GM23338 (cell line): ENCODE measurements at regions not wholly inside any gene's neighbourhood (a gene's known extent, or its start where the extent isn't known, plus 50 kb on each side); places are given as distances from the start of the nearest gene placed in this dataset.

Experiments used
- ATAC-seq: fragments of 200-7000 bp; cut with Tn5 transposase; 3 replicates; pipeline ENCODE4 v1.9.1; 2020
- DNase-seq: peaks from one replicate; pipeline ENCODE4 v3.0.0-alpha.2; 2015; ENCODE audit warnings: low spot score
- H2AFZ ChIP-seq: fragments of 200-600 bp; sonication (generic); 2 replicates; pipeline ENCODE4 v1.8.0; 2016; ENCODE audit warnings: antibody characterized with exemption, mild to moderate bottlenecking, moderate library complexity
- H3F3A ChIP-seq: fragments of 200-600 bp; sonication (generic); replicated peaks from 2 replicates; pipeline ENCODE4 v1.8.0; 2017; ENCODE audit warnings: antibody characterized with exemption, mixed run types, low read depth
- H3K27ac ChIP-seq: fragments of 200-600 bp; sonication (generic); 2 replicates; pipeline ENCODE4 v1.6.1; 2016; ENCODE audit warnings: low read depth
- H3K27me3 ChIP-seq: fragments of 200-600 bp; sonication (generic); 2 replicates; pipeline ENCODE4 v1.8.0; 2016; ENCODE audit warnings: mild to moderate bottlenecking, mixed run types, moderate library complexity; ENCODE audit not compliant: insufficient read depth
- H3K36me3 ChIP-seq: fragments of 200-600 bp; sonication (generic); 2 replicates; pipeline ENCODE4 v1.8.0; 2016; ENCODE audit warnings: mild to moderate bottlenecking; ENCODE audit not compliant: insufficient read depth
- H3K4me1 ChIP-seq: fragments of 200-600 bp; sonication (generic); 2 replicates; pipeline ENCODE4 v1.8.0; 2016; ENCODE audit warnings: mild to moderate bottlenecking, moderate library complexity; ENCODE audit not compliant: insufficient read depth
- H3K4me2 ChIP-seq: fragments of 200-600 bp; sonication (generic); 2 replicates; pipeline ENCODE4 v1.7.1; 2017; ENCODE audit warnings: mixed run types
- H3K4me3 ChIP-seq: fragments of 200-600 bp; sonication (generic); 2 replicates; pipeline ENCODE4 v1.6.1; 2016; ENCODE audit warnings: mixed run types
- H3K79me2 ChIP-seq: fragments of 200-600 bp; sonication (generic); replicated peaks from 2 replicates; pipeline ENCODE4 v1.8.0; 2017; ENCODE audit warnings: mild to moderate bottlenecking; ENCODE audit not compliant: insufficient read depth
- H3K9me2 ChIP-seq: fragments of 200-600 bp; sonication (generic); 2 replicates; pipeline ENCODE4 v1.8.0; 2017; ENCODE audit not compliant: insufficient read depth
- H4K20me1 ChIP-seq: fragments of 200-600 bp; sonication (generic); replicated peaks from 2 replicates; pipeline ENCODE4 v1.8.0; 2017; ENCODE audit warnings: mild to moderate bottlenecking; ENCODE audit not compliant: insufficient read depth
- H3K27ac Mint-ChIP-seq: 2 replicates; pipeline ENCODE4 v1.8.0; 2020; ENCODE audit warnings: inconsistent platforms, mild to moderate bottlenecking, moderate library complexity, mixed read lengths
- H3K27me3 Mint-ChIP-seq: 3 replicates; pipeline ENCODE4 v1.8.0; 2022; ENCODE audit warnings: low read depth, mild to moderate bottlenecking, moderate library complexity, mixed read lengths, inconsistent platforms; ENCODE audit not compliant: insufficient read depth, poor library complexity
- H3K36me3 Mint-ChIP-seq: 3 replicates; pipeline ENCODE4 v1.8.0; 2021; ENCODE audit warnings: low read depth, mild to moderate bottlenecking, inconsistent platforms, moderate library complexity, mixed read lengths
- H3K4me1 Mint-ChIP-seq: 3 replicates; pipeline ENCODE4 v1.8.0; 2020; ENCODE audit warnings: mild to moderate bottlenecking, inconsistent platforms, mixed read lengths
- H3K4me3 Mint-ChIP-seq: 3 replicates; pipeline ENCODE4 v1.8.0; 2021; ENCODE audit warnings: moderate library complexity, mild to moderate bottlenecking, inconsistent platforms, mixed read lengths
- H3K9me3 Mint-ChIP-seq: 3 replicates; pipeline ENCODE4 v1.8.0; 2020; ENCODE audit warnings: moderate library complexity, mild to moderate bottlenecking, inconsistent platforms, mixed read lengths
- CREB1 ChIP-seq: fragments of 250-450 bp; sonication (Bioruptor Pico); IDR thresholded peaks from 2 replicates; pipeline ENCODE4 v1.5.0; 2020; ENCODE audit warnings: low read depth, mild to moderate bottlenecking, moderate library complexity
- CTCF ChIP-seq, 2 experiments: fragments of 200-600 bp in 1 of 2; sonication (generic) in 1 of 2; conservative IDR thresholded peaks; 2 replicates each; pipeline versions ENCODE4 v1.5.1 to v1.6.1; 2016 to 2017; ENCODE audit warnings: antibody characterized with exemption in 2 of 2, low read depth in 2 of 2, mild to moderate bottlenecking in 2 of 2, moderate library complexity in 1 of 2
- ETS1 ChIP-seq: IDR thresholded peaks from 2 replicates; pipeline ENCODE4 v1.6.1; 2016; ENCODE audit warnings: antibody characterized with exemption
- EZH2phosphoT487 ChIP-seq: fragments of 200-600 bp; sonication (generic); IDR thresholded peaks from one replicate; pipeline ENCODE4 v1.8.1; 2018; ENCODE audit warnings: antibody characterized with exemption; ENCODE audit not compliant: unreplicated experiment
- JUNB ChIP-seq: IDR thresholded peaks from one replicate; pipeline ENCODE4 v1.6.1; 2016; ENCODE audit warnings: antibody characterized with exemption; ENCODE audit not compliant: unreplicated experiment
- NANOG ChIP-seq: IDR thresholded peaks from 2 replicates; pipeline ENCODE4 v1.6.1; 2016; ENCODE audit warnings: antibody characterized with exemption, borderline replicate concordance
- ZNF114 ChIP-seq: fragments of 250-450 bp; sonication (Bioruptor Pico); IDR thresholded peaks from 2 replicates; pipeline ENCODE4 v1.5.0; 2020; ENCODE audit warnings: mild to moderate bottlenecking, moderate library complexity
- ZNF462 ChIP-seq: fragments of 250-450 bp; sonication (Bioruptor Pico); IDR thresholded peaks from 2 replicates; pipeline ENCODE4 v1.5.0; 2020; ENCODE audit warnings: mild to moderate bottlenecking, moderate library complexity

GRCh38 chr13:76157926-76158325 lies 521.8 kb downstream of the LMO7 start (continued):
- TF ChIP-seq ZNF462 (CRISPR knock-in tag) (no peak), CREB1 (no peak), CTCF (conservative IDR thresholded peaks at IDR 0.05; ENCODE audit: low read depth in 2 of 2) (no peak), JUNB (no peak), ETS1 (no peak), NANOG (no peak), ZNF114 (CRISPR knock-in tag) (no peak)

- Histone ChIP-seq H3K4me1 (no peaks in the 10 kb centered on the region; the same call in 1 of the 2 replicates), H3K79me2 (no peaks in the 10 kb centered on the region), H3K4me2 (no peak overlapping the region), H3K36me3 (no peaks in the 10 kb centered on the region), H2AFZ (no peak overlapping the region), H4K20me1 (no peaks in the 10 kb centered on the region), H3K27me3 (no peaks in the 10 kb centered on the region), H3K9me2 (no peaks in the 10 kb centered on the region), H3K4me3 (no peak overlapping the region), H3K27ac (no peak overlapping the region), H3F3A (no peaks in the 10 kb centered on the region)
- DNase-seq: no peak
- Mint-ChIP-seq H3K27me3 (no peaks in the 10 kb centered on the region), H3K4me1 (peaks cover 6% of the 10 kb centered on the region), H3K27ac (no peak overlapping the region), H3K36me3 (no peaks in the 10 kb centered on the region), H3K9me3 (no peaks in the 10 kb centered on the region), H3K4me3 (no peak overlapping the region)
- no peak for ATAC-seq
- TF ChIP-seq JUNB (no peak), EZH2phosphoT487 (no peak)
Measured at GRCh38 chr13:76153239-76153638, 517.1 kb downstream of the LMO7 start.
